NCI-H774 (cell line): ENCODE measurements at regions not wholly inside any gene's neighbourhood (a gene's known extent, or its start where the extent isn't known, plus 50 kb on each side); places are given as distances from the start of the nearest gene placed in this dataset.
"Not testable (repeated sequence)": the region's sequence is repeated elsewhere in the genome, so short reads cannot be mapped to it uniquely, and the experiment has no call there.

Source experiments
- DNase-seq: peaks from one replicate; lab custom pipeline; 2025; lab: John Stamatoyannopoulos, UW

- no peak for DNase-seq
Observed at GRCh38 chr9:1919229-1919628, 95.9 kb upstream of the SMARCA2 start.

GRCh38 chr9:1920386-1920785, 94.8 kb upstream of the SMARCA2 start:
- no peak for DNase-seq

GRCh38 chr9:1922026-1922425, 93.1 kb upstream of the SMARCA2 start:
- DNase-seq: no peak

GRCh38 chr9:1927546-1927945, 87.6 kb upstream of the SMARCA2 start:
- no peak for DNase-seq

- DNase-seq: no peak
Observed at GRCh38 chr9:1929134-1929533, 86.0 kb upstream of the SMARCA2 start.

- DNase-seq: no peak
Observed at GRCh38 chr9:1929722-1930244, 85.4 kb upstream of the SMARCA2 start.

- DNase-seq: not testable (repeated sequence)
Observed at GRCh38 chr9:1930245-1930736, 84.9 kb upstream of the SMARCA2 start.

- no peak for DNase-seq
Observed at GRCh38 chr9:1938135-1938534, 77.0 kb upstream of the SMARCA2 start.

GRCh38 chr9:1938675-1939170, 76.4 kb upstream of the SMARCA2 start:
- no peak for DNase-seq

GRCh38 chr9:1939466-1939865, 75.7 kb upstream of the SMARCA2 start:
- DNase-seq: no peak

GRCh38 chr9:1939926-1940368, 75.2 kb upstream of the SMARCA2 start:
- peak; percentile 27 for DNase-seq

GRCh38 chr9:1941989-1942388, 73.2 kb upstream of the SMARCA2 start:
- DNase-seq: no peak

- no peak for DNase-seq
Observed at GRCh38 chr9:1946526-1947283, 68.4 kb upstream of the SMARCA2 start.

GRCh38 chr9:1947438-1947837, 67.7 kb upstream of the SMARCA2 start:
- DNase-seq: no peak

GRCh38 chr9:1948541-1948940, 66.6 kb upstream of the SMARCA2 start:
- DNase-seq: no peak

- DNase-seq: no peak
Observed at GRCh38 chr9:1951446-1951845, 63.7 kb upstream of the SMARCA2 start.

GRCh38 chr9:1952001-1952400, 63.1 kb upstream of the SMARCA2 start:
- DNase-seq: no peak

- DNase-seq: no peak
Observed at GRCh38 chr9:1954238-1954637, 60.9 kb upstream of the SMARCA2 start.

- no peak for DNase-seq
Observed at GRCh38 chr9:1956958-1957357, 58.2 kb upstream of the SMARCA2 start.

GRCh38 chr9:1957856-1958255, 57.3 kb upstream of the SMARCA2 start:
- no peak for DNase-seq

- no peak for DNase-seq
Observed at GRCh38 chr9:1959371-1959770, 55.8 kb upstream of the SMARCA2 start.

- no peak for DNase-seq
Observed at GRCh38 chr9:1960342-1961042, 54.7 kb upstream of the SMARCA2 start.

- no peak for DNase-seq
Observed at GRCh38 chr9:1962122-1962521, 53.0 kb upstream of the SMARCA2 start.
